ENCODE measurements at regions not wholly inside any gene's neighbourhood (a gene's known extent, or its start where the extent isn't known, plus 50 kb on each side); places are given as distances from the start of the nearest gene placed in this dataset.

- TF ChIP-seq CTCF (IDR thresholded peaks at IDR 0.05) (no peak), POLR2A (IDR thresholded peaks at IDR 0.05) (no peak)
Observed at GRCh38 chr2:235358981-235359471, 134.8 kb upstream of the AGAP1 start.
